GM21723 (cell line): ENCODE measurements at regions not wholly inside any gene's neighbourhood (a gene's known extent, or its start where the extent isn't known, plus 50 kb on each side); places are given as distances from the start of the nearest gene placed in this dataset.
A peak's percentile ranks its signal among the peaks of the same experiment; 100 is the strongest.
"Not testable (repeated sequence)": the region's sequence is repeated elsewhere in the genome, so short reads cannot be mapped to it uniquely, and the experiment has no call there.

Experiments used
- ATAC-seq: cut with Tn5 transposase; IDR thresholded peaks from one replicate; pipeline ENCODE4 v1.9.1; 2021; ENCODE audit warnings: mild to moderate bottlenecking, moderate library complexity; ENCODE audit not compliant: unreplicated experiment

DNA sequence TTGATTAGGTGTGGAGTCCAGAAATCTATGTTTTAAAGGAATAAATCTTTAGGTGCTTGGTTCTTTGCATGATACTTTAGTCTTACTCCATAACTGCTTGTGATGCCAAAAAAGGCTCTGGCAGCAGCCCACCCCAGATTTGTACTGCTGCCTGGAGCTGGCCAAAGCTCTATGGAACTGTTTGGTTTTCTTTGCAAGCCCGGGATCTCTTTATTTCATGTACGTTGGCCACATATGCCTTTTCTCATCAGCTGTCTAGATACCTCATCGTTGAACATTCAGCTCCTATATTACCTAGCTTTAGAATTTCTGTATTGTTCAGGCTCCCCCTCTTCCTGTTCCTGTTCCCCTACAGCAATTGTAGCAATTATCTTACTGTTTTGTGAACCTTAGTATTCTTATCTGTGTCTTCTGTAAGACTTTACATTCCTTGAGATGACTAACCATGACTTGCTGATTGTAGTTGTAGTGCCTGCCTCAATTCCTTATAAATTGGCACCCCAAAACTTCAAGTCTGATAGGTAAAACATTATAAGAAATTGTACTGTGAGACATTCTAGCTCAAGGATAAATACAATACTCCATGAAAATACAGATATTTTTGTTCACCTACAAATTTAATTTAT, 199.4 kb upstream of the GPRIN3 start:
- ATAC-seq = no peak

DNA sequence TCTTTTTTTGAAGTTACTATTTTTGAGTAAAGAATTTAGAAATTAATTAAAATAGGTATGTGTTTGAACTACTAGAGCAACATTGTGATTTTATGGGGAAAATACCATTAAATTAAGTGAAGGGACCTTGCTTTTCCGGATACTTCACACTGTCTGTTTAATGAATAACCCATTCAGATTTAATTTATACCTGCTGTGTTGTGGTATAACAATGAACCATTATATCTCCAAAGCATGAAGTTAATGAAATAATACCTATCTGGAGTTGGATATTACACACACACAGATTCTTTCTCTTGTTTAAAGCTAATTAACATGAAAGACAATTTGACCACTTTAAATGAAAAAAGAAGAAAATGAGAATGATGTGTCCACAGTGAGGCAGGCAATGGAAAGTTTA, 195.0 kb upstream of the GPRIN3 start:
- no peak for ATAC-seq

DNA sequence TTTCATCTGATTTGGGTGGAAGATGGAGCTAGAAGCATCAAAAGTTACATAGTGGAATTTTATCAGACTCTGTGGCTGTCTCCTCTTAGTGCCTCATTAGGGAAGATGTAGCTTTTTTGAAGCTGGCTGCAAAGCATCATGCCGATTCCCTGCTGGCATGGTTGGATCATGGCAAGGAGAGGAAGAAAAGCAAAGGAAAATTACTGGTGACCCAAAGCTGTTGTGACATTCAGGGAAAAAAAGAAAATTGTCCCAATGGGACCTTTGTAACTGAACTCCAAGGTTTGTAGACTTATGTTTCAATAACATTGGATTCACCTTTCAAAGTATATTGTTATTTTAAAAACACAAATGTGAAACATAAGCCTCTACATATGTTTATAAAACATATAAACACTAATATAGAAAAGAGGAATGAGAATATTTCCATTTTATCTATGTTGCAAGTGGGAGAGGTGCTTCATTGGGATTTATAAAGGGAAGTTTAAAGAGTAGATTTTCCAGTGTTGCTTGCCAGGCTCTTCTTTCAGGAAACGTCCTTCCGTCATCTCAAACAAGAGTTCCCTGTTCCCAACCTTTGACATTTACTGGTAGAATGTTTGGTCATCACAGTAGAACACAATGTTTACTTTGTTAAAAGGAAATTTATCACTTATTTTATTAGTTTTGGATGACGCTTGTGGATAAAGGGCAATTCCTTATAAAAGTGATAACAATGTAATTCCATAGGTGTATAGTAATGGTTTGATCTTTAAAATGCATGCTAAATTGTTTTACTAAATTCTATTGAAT, 190.1 kb upstream of the GPRIN3 start:
- no peak for ATAC-seq

DNA sequence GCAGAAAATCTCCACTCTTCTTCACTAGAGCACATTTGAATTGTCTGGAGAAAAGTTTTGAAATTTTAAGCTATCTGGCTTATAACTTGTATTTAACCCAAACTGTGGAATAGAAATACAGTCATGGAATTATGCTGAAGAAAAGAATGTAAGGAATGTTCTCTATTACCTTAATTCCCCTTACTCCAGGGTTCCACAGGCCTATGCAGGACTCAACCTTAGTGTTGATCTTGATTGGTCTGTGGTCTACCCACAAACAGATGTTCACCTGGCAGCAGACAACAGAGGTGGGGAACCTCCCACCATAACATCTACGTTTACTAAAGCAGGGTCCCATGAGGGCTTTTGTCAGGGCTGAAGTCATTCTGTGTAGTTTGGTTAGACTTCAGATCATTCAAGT, 189.3 kb upstream of the GPRIN3 start:
- ATAC-seq = no peak

DNA sequence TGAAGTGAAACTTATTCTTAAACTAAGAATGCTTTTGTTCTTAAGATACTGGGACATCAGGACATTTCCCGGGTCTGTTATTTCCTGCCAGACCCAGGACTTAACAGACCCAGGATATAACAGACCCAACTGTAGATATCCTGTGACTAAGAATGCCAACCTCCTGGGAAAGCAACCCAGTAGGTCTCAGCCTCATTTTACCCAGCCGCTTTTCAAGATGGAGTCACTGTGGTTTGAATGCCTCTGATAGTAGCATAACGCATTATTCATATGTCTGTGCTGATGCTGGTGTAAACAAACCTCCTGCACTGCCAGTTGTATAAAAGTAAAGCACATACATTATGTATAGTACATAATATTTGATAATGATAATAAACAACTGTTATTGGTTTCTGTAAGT, 185.8 kb upstream of the GPRIN3 start:
- no peak for ATAC-seq

DNA sequence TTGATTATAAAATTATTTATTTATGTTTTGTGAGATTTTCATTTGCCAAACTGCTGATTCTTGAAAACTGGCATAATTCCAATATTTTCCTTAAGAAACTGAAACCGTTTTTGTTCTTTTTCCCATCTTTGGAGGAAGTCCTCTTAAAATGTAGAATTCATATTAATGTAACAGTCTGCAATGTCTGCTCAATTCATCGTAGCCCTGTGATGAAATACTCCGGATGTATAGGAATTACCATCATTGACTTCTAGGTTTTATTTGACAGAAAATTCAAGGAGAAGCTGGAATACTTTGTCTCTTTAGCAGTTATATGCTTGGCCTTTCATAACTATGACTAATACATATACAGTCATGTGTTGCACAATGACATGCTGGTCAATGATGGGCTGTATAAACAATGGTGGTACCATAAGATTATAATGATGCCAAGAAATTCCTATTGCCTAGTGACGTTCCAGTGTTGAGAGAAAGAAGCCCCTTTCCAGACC, 185.0 kb upstream of the GPRIN3 start:
- ATAC-seq = no peak

DNA sequence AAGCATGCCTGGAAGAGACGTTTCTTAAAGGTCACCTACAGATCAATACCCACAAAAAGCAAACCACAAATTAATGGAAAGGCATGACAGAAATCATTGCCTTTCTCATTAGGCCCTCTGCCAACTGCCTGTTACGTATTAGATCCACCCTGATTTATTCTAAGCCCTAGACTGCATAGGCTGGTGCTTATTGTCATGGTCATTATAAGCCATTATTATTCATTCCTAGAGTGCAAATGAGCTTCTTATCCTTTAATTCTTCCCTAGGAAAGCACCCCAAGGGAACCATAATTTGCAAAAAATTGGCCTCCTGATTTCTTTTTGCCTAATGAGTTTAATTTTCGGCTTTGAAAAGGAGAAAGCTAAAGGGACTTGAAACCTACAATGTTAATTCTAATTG, 184.2 kb upstream of the GPRIN3 start:
- no peak for ATAC-seq

DNA sequence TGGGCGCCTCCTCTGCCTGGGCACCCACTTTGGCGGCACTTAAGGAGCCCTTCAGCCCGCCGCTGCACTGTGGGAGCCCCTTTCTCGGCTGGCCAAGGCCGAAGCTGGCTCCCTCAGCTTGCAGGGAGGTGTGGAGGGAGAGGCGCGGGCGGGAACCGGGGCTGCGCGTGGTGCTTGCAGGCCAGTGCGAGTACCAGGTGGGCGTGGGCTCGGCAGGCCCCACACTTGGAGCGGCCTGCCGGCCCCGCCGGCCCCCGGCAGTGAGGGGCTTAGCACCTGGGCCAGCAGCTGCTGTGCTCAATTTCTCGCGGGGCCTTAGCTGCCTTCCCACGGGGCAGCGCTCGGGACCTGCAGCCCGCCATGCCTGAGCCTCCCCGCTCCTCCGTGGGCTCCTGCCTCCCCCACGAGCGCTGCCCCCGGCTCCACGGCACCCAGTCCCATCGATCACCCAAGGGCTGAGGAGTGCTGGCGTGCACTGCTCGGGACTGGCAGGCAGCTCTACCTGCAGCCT, 182.4 kb upstream of the GPRIN3 start:
- not testable (repeated sequence) for ATAC-seq

DNA sequence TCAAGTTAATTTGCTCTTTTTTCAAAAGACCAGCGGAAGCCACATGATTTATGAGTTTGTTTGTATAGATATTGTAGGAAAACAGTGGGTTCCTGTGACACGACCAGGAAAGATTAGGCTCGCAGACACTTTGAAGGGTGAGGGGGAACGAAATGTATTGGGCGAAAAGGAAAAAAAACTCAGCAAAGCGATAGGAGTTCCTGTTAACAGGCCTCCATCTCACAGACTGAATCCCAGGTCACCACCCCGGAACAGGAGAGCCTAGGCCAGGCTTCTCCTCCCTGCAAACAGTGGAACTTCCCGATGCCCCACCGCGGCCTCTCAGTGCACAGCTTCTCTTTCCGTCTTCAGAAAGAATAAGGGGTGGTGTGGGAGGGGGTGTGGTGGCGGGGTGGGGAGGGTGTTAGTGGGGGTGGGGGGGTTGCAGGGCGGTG, 181.8 kb upstream of the GPRIN3 start:
- ATAC-seq = no peak

DNA sequence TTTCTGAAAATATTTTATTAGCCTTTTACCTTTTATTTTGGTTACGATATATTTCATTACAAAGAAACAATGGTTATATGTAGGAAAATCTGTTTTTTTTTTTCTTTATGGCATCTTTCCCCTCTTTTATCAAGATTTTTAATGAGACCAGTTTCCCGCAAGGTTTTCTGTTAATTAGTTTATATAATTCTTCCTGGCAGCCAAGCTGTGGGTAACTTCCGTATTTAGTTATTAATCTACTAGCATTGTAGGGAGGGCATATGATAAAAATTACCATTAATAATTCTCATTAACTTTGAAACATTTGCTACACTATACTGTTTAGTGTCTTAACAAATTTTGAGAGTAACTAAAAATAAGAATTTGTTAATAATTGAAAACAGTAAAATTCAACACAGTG, 181.1 kb upstream of the GPRIN3 start:
- no peak for ATAC-seq

DNA sequence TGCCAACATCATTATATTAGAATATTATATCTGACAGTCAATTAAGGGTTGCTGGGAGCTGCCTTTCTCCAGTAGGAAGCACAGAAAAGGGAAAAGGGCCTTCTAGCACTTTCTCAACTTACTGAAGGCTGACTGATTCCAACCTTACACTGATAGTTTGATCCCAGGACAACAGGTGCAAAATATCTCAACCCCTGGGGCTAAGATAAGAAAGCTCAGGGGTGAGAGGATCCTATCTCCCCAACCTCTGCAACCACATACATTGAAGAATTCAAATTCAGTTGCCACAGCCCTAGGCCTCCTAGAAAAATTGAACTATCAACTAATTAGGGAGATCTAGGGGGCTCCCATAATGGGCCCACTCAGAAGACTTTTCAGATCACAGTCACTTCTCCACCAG, 179.1 kb upstream of the GPRIN3 start:
- ATAC-seq = no peak

DNA sequence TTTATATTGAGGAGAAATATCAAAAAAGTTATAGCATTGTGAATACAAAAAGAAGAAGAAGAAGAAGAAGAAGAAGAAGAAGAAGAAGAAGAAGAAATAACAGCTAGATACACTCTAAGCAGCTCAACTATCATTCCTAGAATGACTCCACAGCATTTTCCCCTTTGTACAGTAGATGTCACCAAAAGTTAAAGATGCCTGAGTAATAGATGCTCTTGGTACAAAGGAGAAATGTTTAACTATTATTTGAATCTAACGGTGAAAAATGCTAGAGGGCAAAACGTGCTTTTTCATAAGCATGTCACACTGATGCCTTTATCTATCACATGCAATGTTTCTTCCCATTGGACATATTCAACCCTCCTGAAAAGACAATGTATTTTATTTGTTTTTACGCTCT, 178.4 kb upstream of the GPRIN3 start:
- no peak for ATAC-seq

DNA sequence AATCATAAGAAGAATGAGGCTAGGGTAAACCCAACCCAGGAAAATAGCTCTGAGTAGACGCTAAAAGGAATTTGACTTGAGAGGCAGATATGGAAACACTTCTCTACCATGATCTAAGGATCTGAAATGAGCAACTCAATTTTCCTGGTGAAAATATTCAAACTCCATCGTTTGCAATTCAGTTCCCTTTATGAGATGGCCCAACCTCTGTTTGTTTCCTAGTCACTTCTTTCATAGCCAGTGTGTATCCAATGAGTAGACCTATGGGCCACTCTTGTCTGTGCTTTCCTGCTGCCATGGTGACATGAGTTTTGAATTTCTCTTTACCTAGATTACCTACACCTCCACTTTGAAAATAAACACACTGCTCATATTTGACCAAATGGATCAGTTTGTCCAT, 176.2 kb upstream of the GPRIN3 start:
- ATAC-seq = no peak

DNA sequence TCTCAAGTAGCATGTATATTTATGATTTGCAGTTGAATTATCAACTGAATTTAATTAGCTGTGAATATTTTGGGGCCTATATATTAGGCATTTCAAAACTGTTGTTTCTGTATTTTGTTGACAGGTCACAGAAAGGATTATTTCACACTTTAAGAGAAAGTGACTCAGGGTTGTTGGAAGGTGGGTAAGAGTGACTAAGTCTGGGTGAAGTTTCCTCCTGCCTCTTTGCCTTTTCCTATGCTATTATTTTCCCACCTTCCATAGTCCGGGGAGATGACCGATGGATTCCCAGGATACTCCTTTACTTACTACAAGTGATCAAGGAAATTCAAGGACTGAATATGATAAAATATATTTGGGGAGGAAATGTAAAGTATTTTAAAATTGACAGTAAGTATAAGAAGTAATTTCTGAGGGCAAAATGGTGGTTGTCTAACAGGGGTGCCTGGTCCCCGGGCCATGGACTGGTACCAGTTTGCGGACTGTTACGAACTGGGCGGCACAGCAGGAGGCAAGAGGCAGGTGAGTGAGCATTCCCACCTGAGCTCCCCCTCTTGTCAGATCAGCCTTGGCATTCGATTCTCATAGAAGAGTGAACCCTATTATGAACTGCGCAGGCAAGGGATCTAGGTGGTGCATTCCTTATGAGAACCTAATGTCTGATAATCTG, 175.5 kb upstream of the GPRIN3 start:
- no peak for ATAC-seq

DNA sequence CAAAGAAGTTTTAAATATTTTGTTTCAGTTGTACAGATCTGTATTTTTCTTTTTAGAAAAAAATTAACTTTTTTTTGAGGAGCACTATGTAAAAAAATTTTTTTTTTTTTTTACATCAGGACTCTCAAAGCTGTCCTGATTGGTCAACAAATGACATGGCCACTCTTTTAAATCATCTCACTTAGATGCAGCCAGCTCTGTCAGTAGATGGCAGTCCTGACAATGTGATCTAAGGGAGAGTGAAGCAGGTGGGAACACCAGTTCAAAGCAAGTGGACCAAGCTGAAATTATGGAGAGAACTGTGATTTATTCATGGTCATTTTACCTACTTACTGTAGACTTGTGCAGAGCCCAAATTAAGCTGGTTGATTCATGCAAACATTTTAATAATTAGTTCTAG, 174.7 kb upstream of the GPRIN3 start:
- ATAC-seq = peak; percentile 93

DNA sequence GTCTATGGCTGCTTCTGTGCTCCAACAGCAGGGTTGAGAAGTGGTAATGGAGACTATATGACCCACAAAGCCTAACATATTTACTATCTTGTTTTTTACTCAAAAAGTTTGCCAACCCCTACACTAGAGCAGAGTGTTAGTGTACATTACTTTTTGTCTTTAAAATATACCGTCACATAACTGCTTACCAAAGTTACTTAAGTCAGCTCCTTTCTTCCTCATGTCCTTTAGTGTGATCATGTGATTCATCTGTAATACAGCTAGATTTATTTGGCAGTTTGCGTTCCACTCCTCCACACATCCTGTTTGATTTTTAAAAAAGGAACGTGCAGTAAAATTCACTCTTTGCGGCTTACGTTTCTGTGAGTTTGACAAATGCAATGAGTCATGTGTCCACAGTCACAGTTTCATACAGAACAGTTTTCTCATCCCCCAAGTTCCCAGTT, 162.4 kb upstream of the GPRIN3 start:
- ATAC-seq = peak; percentile 95

DNA sequence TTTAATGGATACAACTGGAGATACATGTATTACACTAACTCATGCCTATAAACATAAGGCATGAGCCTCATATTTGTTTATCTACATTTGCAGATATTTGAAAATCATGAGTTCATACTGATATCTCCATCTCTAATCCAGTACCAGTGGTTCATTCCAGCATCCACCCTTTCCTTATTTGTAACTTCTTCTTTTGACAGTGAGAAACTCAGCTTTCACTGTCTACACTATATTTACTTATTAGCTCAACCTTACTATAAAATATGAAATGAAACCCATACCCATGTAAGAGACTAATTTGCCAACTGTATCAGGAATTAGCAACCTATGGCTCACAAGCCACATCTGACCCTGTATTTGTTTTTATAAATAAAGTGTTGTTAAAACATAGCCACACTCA, 161.9 kb upstream of the GPRIN3 start:
- ATAC-seq = no peak

DNA sequence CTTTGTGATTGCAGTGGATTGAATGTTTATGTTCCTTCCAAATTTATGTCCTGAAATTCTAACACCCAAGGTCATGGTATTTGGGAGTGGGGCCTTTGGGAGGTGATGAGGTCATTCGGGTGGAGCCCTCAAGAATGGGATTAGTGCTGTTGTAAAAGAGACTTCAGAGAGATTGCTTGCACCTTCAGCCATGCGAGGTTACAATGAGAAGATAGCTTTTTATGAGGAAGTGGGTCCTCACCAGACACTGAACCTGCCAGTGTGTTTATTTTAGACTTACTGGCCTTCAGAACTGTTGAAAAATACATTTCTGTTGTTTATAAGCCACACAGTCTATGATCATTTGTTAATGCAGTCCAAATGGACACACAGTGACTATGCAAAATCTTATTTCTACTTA, 161.0 kb upstream of the GPRIN3 start:
- no peak for ATAC-seq

DNA sequence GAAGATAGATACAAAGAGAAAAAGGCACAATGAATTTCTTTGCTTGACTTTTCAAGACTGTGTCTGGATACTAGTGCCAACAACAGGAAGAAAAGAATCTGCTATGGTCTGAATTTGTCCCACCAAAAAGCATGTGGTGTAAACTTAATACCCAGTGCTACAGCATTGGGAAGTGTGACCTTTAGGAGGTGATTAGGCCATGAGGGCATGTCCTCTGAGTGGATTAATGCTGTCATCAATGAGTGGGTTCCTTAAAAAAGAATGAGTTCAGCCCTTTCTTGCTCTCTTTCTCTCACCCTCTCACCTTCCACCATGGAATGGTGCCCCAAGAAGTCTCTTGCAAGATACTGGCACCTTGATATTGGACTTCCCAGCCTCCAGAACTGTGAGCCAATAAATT, 155.7 kb upstream of the GPRIN3 start:
- ATAC-seq = no peak

DNA sequence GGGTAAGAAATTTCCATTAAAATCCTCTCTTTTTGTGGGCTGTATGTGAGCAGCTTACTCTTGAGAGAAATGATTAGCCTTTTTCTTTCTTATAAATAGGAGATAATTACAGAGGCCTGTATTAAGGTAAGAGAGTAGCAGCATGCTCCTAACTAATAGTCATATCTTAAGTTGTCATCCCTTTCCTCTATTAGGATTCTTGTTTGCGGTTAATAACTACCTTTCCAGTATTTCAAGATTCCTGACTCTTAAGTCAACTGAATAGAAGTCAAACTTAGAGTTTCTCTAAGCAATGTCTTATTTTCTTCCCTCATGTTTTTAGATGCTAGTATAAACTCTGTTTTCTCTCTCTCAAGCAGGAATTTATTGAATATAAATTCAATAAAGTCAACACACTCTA, 139.9 kb upstream of the GPRIN3 start:
- no peak for ATAC-seq

DNA sequence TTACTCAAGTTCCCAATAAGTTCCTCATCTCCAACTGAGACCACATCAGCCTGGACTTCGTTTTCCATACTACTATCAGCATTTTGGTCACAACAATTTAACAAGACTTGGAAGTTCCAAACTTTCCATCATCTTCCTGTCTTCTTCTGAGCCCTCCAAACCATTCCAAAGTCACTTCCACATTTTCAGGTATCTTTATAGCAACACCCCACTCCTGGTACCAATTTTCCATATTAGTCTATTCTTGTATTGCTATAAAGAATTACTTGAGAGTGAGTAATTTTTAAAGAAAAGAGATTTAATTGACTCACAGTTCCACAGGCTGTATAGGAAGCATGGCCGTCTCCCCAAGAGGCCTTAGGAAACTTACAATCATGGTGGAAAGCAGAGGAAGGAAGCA, 138.6 kb upstream of the GPRIN3 start:
- ATAC-seq = no peak

DNA sequence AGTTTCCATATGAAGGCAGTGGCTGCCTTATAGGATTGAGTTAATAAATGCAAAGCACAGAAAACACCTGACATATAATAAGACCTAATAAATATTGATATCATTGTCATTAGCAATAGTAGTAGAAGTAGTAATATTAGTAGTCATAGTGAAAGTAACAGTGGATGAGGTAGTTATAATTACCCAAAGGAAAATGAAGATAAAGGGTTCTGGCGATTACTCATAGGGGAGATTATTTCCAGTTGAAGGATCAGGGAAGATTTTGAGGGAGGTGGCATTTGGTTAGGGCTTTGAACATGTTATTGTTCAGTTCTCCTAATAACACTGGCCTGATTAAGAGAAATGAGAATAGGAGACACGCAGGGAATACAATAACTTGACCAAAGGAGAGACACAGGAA, 131.9 kb upstream of the GPRIN3 start:
- no peak for ATAC-seq
